Liver (tissue), 8 donors: ENCODE measurements at regions not wholly inside any gene's neighbourhood (a gene's known extent, or its start where the extent isn't known, plus 50 kb on each side); places are given as distances from the start of the nearest gene placed in this dataset.

Source experiments
- DNase-seq: peaks from one replicate; pipeline ENCODE4 v3.0.0-alpha.2; 2017; ENCODE audit warnings: low spot score
- H3K27ac ChIP-seq, 2 donors: one replicate each; pipeline ENCODE4 v1.7.0; 2013; ENCODE audit warnings: inconsistent platforms in 2 of 2, low read length in 2 of 2, control low read depth in 1 of 2, low read depth in 1 of 2, mild to moderate bottlenecking in 1 of 2
- H3K27me3 ChIP-seq, 4 donors: one replicate each; pipeline versions ENCODE4 v1.6.1 to v1.7.0; 2013; ENCODE audit warnings: low read length in 3 of 4, inconsistent platforms in 1 of 4, mild to moderate bottlenecking in 1 of 4, moderate library complexity in 1 of 4; ENCODE audit not compliant: control insufficient read depth in 4 of 4, insufficient read depth in 4 of 4
- H3K36me3 ChIP-seq, 4 donors: one replicate each; pipeline versions ENCODE4 v1.6.1 to v1.7.0; 2013; ENCODE audit warnings: low read length in 3 of 4, mild to moderate bottlenecking in 3 of 4, low read depth in 1 of 4, moderate library complexity in 1 of 4; ENCODE audit not compliant: control insufficient read depth in 4 of 4, insufficient read depth in 3 of 4
- H3K4me1 ChIP-seq, 4 donors: one replicate each; pipeline versions ENCODE4 v1.6.1 to v1.7.0; 2013; ENCODE audit warnings: low read length in 3 of 4, mild to moderate bottlenecking in 3 of 4, moderate library complexity in 1 of 4; ENCODE audit not compliant: control insufficient read depth in 4 of 4, insufficient read depth in 4 of 4
- H3K4me3 ChIP-seq, 3 donors: one replicate each; pipeline versions ENCODE4 v1.6.1 to v1.7.0; 2013; ENCODE audit warnings: low read length in 3 of 3, control low read depth in 1 of 3, low read depth in 1 of 3, mild to moderate bottlenecking in 1 of 3
- H3K9ac ChIP-seq, 2 donors: one replicate each; pipeline ENCODE4 v1.7.0; 2013; ENCODE audit warnings: low read length in 2 of 2, mild to moderate bottlenecking in 2 of 2, moderate library complexity in 2 of 2, control low read depth in 1 of 2, low read depth in 1 of 2
- H3K9me3 ChIP-seq, 4 donors: one replicate each; pipeline versions ENCODE4 v1.6.1 to v1.7.0; 2013; ENCODE audit warnings: low read length in 3 of 4; ENCODE audit not compliant: control insufficient read depth in 4 of 4
- EGR1 ChIP-seq, 2 donors: IDR thresholded peaks; 2 replicates each; pipeline ENCODE4 v1.6.1; 2016 to 2018; ENCODE audit warnings: antibody characterized with exemption in 2 of 2, low read depth in 2 of 2
- FOXA1 ChIP-seq: IDR thresholded peaks from 2 replicates; pipeline ENCODE4 v1.6.1; 2016; ENCODE audit warnings: antibody characterized with exemption
- FOXA2 ChIP-seq: IDR thresholded peaks from 2 replicates; pipeline ENCODE4 v1.6.1; 2016; ENCODE audit warnings: antibody characterized with exemption
- GABPA ChIP-seq, 2 donors: IDR thresholded peaks in 1 of 2; conservative IDR thresholded peaks in 1 of 2; 2 replicates each; pipeline ENCODE4 v1.6.1; 2016; ENCODE audit warnings: antibody characterized with exemption in 2 of 2, mild to moderate bottlenecking in 1 of 2, moderate library complexity in 1 of 2
- HNF4A ChIP-seq, 2 donors: conservative IDR thresholded peaks; 2 replicates each; pipeline ENCODE4 v1.6.1; 2016; ENCODE audit warnings: antibody characterized with exemption in 2 of 2, mild to moderate bottlenecking in 2 of 2
- HNF4G ChIP-seq: IDR thresholded peaks from 2 replicates; pipeline ENCODE4 v1.6.1; 2016; ENCODE audit warnings: antibody characterized with exemption
- JUND ChIP-seq, 2 donors: IDR thresholded peaks; 2 replicates each; pipeline ENCODE4 v1.6.1; 2016; ENCODE audit warnings: antibody characterized with exemption in 2 of 2
- NR2F2 ChIP-seq: IDR thresholded peaks from 2 replicates; pipeline ENCODE4 v1.6.1; 2016; ENCODE audit warnings: antibody characterized with exemption
- RAD21 ChIP-seq, 2 donors: IDR thresholded peaks; 2 replicates each; pipeline ENCODE4 v1.6.1; 2016; ENCODE audit warnings: antibody characterized with exemption in 2 of 2, mild to moderate bottlenecking in 2 of 2
- RXRA ChIP-seq, 2 donors: IDR thresholded peaks; 2 replicates each; pipeline ENCODE4 v1.6.1; 2017 to 2018; ENCODE audit warnings: antibody characterized with exemption in 2 of 2, mild to moderate bottlenecking in 1 of 2
- SP1 ChIP-seq: IDR thresholded peaks from 2 replicates; pipeline ENCODE4 v1.6.1; 2018; ENCODE audit warnings: antibody characterized with exemption, mild to moderate bottlenecking
- TAF1 ChIP-seq: conservative IDR thresholded peaks from 2 replicates; pipeline ENCODE4 v1.6.1; 2016; ENCODE audit warnings: antibody characterized with exemption, mild to moderate bottlenecking
- YY1 ChIP-seq: IDR thresholded peaks from 2 replicates; pipeline ENCODE4 v1.6.1; 2016; ENCODE audit warnings: antibody characterized with exemption, mild to moderate bottlenecking
- WGBS: extraction: QIAGEN DNeasy Blood & Tissue Kit; methylation state at CpG from one replicate; pipeline ENCODE4 v1.1.7; 2013; 5-methylcytosine and 5-hydroxymethylcytosine counted together
- TF ChIP-seq, protein P1 (sequence below): IDR thresholded peaks from 2 replicates; pipeline ENCODE4 v1.6.1; 2016; ENCODE audit warnings: antibody characterized with exemption, mild to moderate bottlenecking
- TF ChIP-seq, protein P2 (sequence below): IDR thresholded peaks from 2 replicates; pipeline ENCODE4 v1.6.1; 2016; ENCODE audit warnings: antibody characterized with exemption
- TF ChIP-seq, protein P3 (sequence below): IDR thresholded peaks from 2 replicates; pipeline ENCODE4 v1.6.1; 2016; ENCODE audit warnings: antibody characterized with exemption
- TF ChIP-seq, protein P4 (sequence below): IDR thresholded peaks from 2 replicates; pipeline ENCODE4 v1.6.1; 2016; ENCODE audit warnings: antibody characterized with exemption
- TF ChIP-seq, protein P5 (sequence below): fragments of 150-350 bp; IDR thresholded peaks from 2 replicates; pipeline ENCODE4 v1.5.1; 2017; ENCODE audit warnings: improper control_type of control experiment, low read depth, low read length; ENCODE audit not compliant: missing input control
- donor health status: healthy.
- donor health status: healthy.
- donor health status: healthy.
- donor health status: healthy.
- donor health status: healthy.

DNA sequence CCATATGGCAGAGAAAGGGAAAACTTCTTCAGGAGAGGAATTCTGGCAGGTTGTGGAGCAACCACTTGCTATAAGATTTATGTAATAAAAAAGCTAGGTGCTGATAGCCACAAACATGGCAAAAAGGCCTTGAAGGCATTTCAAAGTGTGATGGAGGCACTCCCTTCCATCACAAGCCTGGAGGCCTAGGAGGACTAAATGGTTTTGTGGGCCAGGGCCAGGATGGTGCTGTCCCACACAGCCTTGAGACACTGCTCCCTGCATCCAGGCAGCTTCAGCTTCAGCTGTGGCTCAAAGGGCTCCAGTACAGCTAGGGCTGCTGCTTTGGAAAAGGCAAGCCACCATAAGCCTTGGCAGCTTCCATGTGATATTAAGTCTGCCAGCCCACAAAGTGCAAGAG lies 632.8 kb downstream of the BRINP1 start:
- no peak for DNase-seq
- H3K9me3 ChIP-seq, result peaks cover 0 to 9% (median 3%) of the 10 kb centered on the region in 4 donors
- H3K27me3 ChIP-seq, result peaks cover 0 to 2% (median 0%) of the 10 kb centered on the region in 4 donors
- H3K4me3 ChIP-seq, result peak overlapping the region in 1 of 3 donors; percentile 18
- H3K36me3 ChIP-seq, result no peaks in the 10 kb centered on the region
- H3K27ac ChIP-seq, result no peak overlapping the region
- H3K9ac ChIP-seq, result no peak overlapping the region
- TF ChIP-seq JUND (IDR thresholded peaks at IDR 0.05), result no peak
- TF ChIP-seq SP1, result no peak
- TF ChIP-seq HNF4A (conservative IDR thresholded peaks at IDR 0.05), result no peak
- no peak for TF ChIP-seq EGR1 (IDR thresholded peaks at IDR 0.05; ENCODE audit: low read depth in 2 of 2)
- TF ChIP-seq, protein P1, sequence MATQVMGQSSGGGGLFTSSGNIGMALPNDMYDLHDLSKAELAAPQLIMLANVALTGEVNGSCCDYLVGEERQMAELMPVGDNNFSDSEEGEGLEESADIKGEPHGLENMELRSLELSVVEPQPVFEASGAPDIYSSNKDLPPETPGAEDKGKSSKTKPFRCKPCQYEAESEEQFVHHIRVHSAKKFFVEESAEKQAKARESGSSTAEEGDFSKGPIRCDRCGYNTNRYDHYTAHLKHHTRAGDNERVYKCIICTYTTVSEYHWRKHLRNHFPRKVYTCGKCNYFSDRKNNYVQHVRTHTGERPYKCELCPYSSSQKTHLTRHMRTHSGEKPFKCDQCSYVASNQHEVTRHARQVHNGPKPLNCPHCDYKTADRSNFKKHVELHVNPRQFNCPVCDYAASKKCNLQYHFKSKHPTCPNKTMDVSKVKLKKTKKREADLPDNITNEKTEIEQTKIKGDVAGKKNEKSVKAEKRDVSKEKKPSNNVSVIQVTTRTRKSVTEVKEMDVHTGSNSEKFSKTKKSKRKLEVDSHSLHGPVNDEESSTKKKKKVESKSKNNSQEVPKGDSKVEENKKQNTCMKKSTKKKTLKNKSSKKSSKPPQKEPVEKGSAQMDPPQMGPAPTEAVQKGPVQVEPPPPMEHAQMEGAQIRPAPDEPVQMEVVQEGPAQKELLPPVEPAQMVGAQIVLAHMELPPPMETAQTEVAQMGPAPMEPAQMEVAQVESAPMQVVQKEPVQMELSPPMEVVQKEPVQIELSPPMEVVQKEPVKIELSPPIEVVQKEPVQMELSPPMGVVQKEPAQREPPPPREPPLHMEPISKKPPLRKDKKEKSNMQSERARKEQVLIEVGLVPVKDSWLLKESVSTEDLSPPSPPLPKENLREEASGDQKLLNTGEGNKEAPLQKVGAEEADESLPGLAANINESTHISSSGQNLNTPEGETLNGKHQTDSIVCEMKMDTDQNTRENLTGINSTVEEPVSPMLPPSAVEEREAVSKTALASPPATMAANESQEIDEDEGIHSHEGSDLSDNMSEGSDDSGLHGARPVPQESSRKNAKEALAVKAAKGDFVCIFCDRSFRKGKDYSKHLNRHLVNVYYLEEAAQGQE, result no peak
- no peak for TF ChIP-seq YY1
- TF ChIP-seq, protein P2, sequence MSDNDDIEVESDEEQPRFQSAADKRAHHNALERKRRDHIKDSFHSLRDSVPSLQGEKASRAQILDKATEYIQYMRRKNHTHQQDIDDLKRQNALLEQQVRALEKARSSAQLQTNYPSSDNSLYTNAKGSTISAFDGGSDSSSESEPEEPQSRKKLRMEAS, result no peak
- TF ChIP-seq, protein P3, sequence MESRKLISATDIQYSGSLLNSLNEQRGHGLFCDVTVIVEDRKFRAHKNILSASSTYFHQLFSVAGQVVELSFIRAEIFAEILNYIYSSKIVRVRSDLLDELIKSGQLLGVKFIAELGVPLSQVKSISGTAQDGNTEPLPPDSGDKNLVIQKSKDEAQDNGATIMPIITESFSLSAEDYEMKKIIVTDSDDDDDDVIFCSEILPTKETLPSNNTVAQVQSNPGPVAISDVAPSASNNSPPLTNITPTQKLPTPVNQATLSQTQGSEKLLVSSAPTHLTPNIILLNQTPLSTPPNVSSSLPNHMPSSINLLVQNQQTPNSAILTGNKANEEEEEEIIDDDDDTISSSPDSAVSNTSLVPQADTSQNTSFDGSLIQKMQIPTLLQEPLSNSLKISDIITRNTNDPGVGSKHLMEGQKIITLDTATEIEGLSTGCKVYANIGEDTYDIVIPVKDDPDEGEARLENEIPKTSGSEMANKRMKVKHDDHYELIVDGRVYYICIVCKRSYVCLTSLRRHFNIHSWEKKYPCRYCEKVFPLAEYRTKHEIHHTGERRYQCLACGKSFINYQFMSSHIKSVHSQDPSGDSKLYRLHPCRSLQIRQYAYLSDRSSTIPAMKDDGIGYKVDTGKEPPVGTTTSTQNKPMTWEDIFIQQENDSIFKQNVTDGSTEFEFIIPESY, result no peak
- TF ChIP-seq TAF1, result no peak
- no peak for TF ChIP-seq FOXA2
- TF ChIP-seq RXRA (IDR thresholded peaks at IDR 0.05), result no peak
- no peak for TF ChIP-seq NR2F2
- no peak for TF ChIP-seq RAD21 (IDR thresholded peaks at IDR 0.05)
- no peak for TF ChIP-seq GABPA (IDR thresholded peaks at IDR 0.05 in 1 of 2, conservative IDR thresholded peaks at IDR 0.05 in 1 of 2)
- H3K4me1 ChIP-seq, result no peaks in the 10 kb centered on the region

DNA sequence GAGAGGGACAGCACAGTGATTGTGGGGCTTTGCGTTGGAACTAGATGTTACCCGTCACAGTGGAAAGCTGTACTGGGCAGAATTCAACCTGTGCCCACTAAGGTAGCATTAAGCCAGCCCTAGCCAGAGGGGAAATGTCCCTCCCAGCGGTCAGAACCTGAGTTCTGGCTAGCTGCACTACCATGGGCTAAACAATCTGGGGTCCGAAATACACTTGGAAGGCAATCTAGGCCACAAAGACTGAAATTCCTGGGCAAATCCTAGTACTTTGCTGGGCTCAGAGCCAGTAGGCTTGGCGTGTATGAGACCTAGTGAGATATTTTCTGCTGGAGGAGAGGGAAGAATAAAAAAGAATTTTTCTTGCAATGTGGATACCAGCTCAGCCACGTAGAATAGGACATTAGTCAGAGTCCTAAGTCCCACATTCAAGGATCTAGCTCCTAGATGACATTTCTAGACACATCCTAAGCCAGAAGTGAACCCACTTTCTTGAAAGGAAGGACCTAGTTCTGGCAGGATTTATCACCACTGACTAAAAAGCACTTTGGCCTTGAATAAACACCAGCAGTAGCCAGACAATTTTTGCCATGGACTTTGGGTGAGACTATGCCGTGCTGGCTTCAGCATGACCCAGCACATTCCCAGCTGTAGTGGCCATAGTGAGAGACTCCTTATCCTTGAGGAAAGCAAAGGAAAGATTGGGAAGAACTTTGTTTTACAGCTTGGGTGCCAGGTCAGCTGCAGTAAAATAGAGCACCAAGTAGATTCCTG lies 618.0 kb downstream of the BRINP1 start:
- WGBS, result 70% methylated on average over 7 of the region's 7 CpGs
- no peak for DNase-seq
- H3K27ac ChIP-seq, result peak overlapping the region; percentile 28 to 37
- H3K36me3 ChIP-seq, result no peaks in the 10 kb centered on the region
- H3K4me1 ChIP-seq, result peaks cover 0 to 7% (median under 1%) of the 10 kb centered on the region in 4 donors
- no peak overlapping the region for H3K4me3 ChIP-seq
- H3K9ac ChIP-seq, result no peak overlapping the region
- no peaks in the 10 kb centered on the region for H3K27me3 ChIP-seq
- no peaks in the 10 kb centered on the region for H3K9me3 ChIP-seq
- TF ChIP-seq, protein P4, sequence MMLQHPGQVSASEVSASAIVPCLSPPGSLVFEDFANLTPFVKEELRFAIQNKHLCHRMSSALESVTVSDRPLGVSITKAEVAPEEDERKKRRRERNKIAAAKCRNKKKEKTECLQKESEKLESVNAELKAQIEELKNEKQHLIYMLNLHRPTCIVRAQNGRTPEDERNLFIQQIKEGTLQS, result no peak
- TF ChIP-seq, protein P1, result no peak
- no peak for TF ChIP-seq GABPA (IDR thresholded peaks at IDR 0.05 in 1 of 2, conservative IDR thresholded peaks at IDR 0.05 in 1 of 2)
- TF ChIP-seq, protein P5, sequence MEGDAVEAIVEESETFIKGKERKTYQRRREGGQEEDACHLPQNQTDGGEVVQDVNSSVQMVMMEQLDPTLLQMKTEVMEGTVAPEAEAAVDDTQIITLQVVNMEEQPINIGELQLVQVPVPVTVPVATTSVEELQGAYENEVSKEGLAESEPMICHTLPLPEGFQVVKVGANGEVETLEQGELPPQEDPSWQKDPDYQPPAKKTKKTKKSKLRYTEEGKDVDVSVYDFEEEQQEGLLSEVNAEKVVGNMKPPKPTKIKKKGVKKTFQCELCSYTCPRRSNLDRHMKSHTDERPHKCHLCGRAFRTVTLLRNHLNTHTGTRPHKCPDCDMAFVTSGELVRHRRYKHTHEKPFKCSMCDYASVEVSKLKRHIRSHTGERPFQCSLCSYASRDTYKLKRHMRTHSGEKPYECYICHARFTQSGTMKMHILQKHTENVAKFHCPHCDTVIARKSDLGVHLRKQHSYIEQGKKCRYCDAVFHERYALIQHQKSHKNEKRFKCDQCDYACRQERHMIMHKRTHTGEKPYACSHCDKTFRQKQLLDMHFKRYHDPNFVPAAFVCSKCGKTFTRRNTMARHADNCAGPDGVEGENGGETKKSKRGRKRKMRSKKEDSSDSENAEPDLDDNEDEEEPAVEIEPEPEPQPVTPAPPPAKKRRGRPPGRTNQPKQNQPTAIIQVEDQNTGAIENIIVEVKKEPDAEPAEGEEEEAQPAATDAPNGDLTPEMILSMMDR, result no peak
- TF ChIP-seq SP1, result no peak
- TF ChIP-seq HNF4A (conservative IDR thresholded peaks at IDR 0.05), result no peak
- TF ChIP-seq RAD21 (IDR thresholded peaks at IDR 0.05), result no peak
- no peak for TF ChIP-seq EGR1 (IDR thresholded peaks at IDR 0.05; ENCODE audit: low read depth in 2 of 2)
- TF ChIP-seq NR2F2, result no peak
- no peak for TF ChIP-seq FOXA1
- no peak for TF ChIP-seq HNF4G
- TF ChIP-seq YY1, result no peak
- TF ChIP-seq, protein P2, result no peak
- no peak for TF ChIP-seq JUND (IDR thresholded peaks at IDR 0.05)
- no peak for TF ChIP-seq RXRA (IDR thresholded peaks at IDR 0.05)
- no peak for TF ChIP-seq TAF1
